Panc1 (cell line): ENCODE measurements at regions not wholly inside any gene's neighbourhood (a gene's known extent, or its start where the extent isn't known, plus 50 kb on each side); places are given as distances from the start of the nearest gene placed in this dataset.

Experiments
- POLR2AphosphoS5 ChIP-seq: IDR thresholded peaks from 2 replicates; pipeline ENCODE4 v1.6.1; 2012; ENCODE audit warnings: mild to moderate bottlenecking, low read depth, low read length, moderate library complexity
- SIN3A ChIP-seq: IDR thresholded peaks from 2 replicates; pipeline ENCODE4 v1.6.1; 2012; ENCODE audit warnings: low read depth, mild to moderate bottlenecking, low read length, moderate library complexity, borderline replicate concordance; ENCODE audit not compliant: insufficient read depth
- TF ChIP-seq, protein P1 (sequence below): fragments of 450-650 bp; IDR thresholded peaks from 2 replicates; pipeline ENCODE4 v1.5.1; 2017; ENCODE audit warnings: mild to moderate bottlenecking
- TF ChIP-seq, protein P2 (sequence below), 2 experiments: IDR thresholded peaks; 2 replicates each; pipeline ENCODE4 v1.6.1; 2011 to 2012; ENCODE audit warnings: low read depth in 2 of 2, control low read depth in 1 of 2, low read length in 1 of 2, mild to moderate bottlenecking in 1 of 2, moderate library complexity in 1 of 2; ENCODE audit not compliant: insufficient read depth in 1 of 2

DNA sequence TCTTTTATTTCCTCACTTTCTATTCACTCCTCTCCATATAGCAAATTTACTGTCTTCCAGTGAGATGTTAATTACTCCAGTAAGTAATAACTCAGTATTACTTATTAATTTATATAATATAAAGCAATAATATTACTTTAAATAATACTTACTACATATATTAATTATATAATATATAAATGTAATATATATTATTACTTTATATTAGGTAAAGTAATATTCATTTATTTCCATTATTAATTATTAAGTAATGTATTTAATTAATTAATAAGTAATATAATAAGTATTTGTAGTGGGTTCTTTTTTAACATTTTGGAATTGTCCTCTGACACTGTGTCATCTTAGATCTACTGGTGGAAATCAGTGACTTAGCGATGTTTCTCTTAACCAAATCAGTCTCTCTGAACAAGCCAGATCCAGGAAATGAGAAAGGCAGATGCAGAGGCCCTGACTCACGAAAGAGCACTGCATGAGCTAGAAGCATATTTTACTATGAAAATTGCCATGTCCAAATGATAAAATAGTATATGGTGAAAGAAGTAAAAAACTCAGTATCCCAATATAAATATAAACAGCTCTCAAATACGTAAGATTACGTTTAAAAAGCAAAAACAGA lies 115.9 kb downstream of the DSEL start:
- TF ChIP-seq, protein P1, sequence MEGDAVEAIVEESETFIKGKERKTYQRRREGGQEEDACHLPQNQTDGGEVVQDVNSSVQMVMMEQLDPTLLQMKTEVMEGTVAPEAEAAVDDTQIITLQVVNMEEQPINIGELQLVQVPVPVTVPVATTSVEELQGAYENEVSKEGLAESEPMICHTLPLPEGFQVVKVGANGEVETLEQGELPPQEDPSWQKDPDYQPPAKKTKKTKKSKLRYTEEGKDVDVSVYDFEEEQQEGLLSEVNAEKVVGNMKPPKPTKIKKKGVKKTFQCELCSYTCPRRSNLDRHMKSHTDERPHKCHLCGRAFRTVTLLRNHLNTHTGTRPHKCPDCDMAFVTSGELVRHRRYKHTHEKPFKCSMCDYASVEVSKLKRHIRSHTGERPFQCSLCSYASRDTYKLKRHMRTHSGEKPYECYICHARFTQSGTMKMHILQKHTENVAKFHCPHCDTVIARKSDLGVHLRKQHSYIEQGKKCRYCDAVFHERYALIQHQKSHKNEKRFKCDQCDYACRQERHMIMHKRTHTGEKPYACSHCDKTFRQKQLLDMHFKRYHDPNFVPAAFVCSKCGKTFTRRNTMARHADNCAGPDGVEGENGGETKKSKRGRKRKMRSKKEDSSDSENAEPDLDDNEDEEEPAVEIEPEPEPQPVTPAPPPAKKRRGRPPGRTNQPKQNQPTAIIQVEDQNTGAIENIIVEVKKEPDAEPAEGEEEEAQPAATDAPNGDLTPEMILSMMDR = no peak
- TF ChIP-seq SIN3A (no peak), POLR2AphosphoS5 (no peak)
- TF ChIP-seq, protein P2, sequence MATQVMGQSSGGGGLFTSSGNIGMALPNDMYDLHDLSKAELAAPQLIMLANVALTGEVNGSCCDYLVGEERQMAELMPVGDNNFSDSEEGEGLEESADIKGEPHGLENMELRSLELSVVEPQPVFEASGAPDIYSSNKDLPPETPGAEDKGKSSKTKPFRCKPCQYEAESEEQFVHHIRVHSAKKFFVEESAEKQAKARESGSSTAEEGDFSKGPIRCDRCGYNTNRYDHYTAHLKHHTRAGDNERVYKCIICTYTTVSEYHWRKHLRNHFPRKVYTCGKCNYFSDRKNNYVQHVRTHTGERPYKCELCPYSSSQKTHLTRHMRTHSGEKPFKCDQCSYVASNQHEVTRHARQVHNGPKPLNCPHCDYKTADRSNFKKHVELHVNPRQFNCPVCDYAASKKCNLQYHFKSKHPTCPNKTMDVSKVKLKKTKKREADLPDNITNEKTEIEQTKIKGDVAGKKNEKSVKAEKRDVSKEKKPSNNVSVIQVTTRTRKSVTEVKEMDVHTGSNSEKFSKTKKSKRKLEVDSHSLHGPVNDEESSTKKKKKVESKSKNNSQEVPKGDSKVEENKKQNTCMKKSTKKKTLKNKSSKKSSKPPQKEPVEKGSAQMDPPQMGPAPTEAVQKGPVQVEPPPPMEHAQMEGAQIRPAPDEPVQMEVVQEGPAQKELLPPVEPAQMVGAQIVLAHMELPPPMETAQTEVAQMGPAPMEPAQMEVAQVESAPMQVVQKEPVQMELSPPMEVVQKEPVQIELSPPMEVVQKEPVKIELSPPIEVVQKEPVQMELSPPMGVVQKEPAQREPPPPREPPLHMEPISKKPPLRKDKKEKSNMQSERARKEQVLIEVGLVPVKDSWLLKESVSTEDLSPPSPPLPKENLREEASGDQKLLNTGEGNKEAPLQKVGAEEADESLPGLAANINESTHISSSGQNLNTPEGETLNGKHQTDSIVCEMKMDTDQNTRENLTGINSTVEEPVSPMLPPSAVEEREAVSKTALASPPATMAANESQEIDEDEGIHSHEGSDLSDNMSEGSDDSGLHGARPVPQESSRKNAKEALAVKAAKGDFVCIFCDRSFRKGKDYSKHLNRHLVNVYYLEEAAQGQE (IDR thresholded peaks at IDR 0.05; ENCODE audit: insufficient read depth in 1 of 2, low read depth in 2 of 2, low read length in 1 of 2) = no peak
